ENCODE measurements at regions not wholly inside any gene's neighbourhood (a gene's known extent, or its start where the extent isn't known, plus 50 kb on each side); places are given as distances from the start of the nearest gene placed in this dataset.
"Not testable (repeated sequence)": the region's sequence is repeated elsewhere in the genome, so short reads cannot be mapped to it uniquely, and the experiment has no call there.

DNA sequence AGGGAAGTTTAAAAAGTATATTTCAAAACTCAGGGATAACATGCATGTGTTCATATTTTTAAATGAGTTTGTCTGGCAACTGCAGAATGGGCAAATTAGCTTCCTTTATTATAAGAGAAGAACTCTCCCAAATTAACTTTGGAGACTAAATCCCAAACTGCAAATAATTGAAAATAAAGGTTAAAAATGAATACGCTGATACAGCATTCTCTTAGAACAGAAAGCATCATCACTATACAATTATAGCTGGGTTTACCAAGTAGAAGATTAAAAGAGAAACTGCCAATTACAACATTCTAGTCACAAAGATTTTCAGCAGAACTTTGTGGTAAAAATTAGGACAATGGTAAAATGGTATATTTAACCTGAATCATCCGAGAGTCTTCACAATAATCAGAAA, 73.3 kb downstream of the OLFM4 start:
- no peak for DNase-seq (ENCODE audit: low read depth in 3 of 3, low spot score in 2 of 3)

DNA sequence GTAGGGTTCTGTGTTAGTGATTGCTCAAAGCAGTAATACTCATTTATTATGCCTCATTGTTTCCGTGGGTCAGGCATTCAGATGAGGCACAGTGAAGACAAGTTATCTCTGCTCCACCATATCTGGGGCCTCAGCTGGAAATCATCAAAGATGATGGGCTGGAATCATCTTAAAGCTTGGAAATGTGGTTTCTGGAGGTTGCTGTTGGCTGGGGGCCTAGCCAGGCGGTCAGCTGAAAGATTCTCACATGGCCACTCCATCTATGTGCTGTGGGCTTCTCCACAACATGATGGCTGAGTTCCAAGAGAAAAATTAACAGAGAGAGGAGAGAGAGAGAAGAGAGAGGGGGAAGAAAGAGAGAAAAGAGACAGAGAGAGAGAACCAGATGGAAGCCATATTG, 75.5 kb downstream of the OLFM4 start:
- DNase-seq (ENCODE audit: low read depth in 3 of 3, low spot score in 2 of 3), result no peak

DNA sequence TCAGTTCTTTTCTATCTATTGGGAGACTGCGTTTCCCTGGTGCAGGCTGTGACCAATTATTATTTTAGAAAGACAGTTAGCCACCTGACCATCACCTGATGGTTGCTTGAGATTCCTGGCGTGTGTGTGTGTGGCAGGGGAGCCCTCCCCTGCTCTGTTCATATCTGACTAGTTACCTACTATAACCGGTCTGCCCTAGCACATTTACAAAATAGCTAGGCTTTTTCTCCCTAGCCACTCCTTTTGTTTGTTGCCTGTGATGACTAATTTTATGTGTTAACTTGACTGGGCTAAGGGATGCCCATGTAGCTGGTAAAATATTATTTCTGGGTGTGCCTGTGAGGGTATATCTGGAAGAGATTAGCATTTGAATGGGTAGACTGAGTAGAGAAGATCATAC, 76.9 kb downstream of the OLFM4 start:
- DNase-seq (ENCODE audit: low read depth in 3 of 3, low spot score in 2 of 3), result no peak

DNA sequence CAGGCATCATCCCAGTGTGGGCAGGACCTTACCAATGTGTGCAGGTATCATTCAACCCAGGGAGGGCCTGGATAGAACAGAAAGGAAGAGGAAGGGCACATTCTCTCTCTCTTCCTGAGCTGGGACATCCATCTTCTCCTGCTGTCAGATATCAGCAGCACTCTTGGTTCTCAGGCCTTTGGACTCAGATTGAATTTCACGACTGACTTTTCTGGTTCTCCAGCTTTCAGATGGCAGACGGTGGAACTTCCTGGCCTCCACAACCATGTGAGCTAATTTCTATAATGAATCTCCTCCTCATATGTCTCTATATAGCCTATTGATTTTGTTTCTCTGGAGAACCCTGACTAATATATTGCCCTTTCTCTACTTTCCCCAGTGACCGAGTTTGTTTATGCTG, 77.3 kb downstream of the OLFM4 start:
- DNase-seq (ENCODE audit: low read depth in 3 of 3, low spot score in 2 of 3), result no peak

DNA sequence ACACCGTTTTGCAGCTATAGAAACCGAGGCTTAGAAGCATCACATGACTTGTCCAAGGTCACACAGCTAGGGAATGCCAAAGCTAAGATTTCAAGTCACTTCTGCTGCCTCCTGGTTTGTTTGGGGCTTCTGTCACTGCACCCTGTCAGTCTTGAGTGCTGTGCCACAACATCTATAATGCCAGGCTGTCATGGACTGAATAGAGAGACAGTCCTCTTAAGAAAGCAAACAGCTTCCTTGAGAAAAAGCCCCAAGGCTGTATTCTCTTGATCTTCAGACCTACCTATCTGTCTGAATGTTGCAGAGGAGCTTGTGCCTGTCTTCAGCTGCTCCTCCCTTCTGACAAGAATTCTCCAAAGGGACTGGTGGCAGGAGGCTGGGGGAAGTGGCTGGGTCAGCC, 81.6 kb downstream of the OLFM4 start:
- no peak for DNase-seq (ENCODE audit: low read depth in 3 of 3, low spot score in 2 of 3)

DNA sequence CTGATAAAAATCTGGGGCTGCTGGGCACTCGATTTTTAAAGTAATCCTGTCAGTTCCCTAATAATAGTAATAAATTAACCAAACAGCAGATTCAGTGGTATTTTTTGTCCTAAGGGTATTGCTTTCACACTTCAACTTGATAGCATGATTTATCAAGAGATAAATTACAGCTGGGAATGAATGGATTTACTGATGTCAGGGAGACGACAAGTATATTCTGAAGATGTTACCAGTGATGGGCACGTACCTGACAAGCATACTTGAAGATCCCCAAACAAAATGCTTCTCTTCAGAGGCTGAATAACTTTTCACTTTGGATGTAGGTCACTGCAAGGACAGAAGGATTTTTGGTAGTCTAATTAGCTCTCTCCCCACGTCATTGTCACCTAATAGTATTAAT, 82.0 kb downstream of the OLFM4 start:
- DNase-seq (ENCODE audit: low read depth in 3 of 3, low spot score in 2 of 3), result no peak

DNA sequence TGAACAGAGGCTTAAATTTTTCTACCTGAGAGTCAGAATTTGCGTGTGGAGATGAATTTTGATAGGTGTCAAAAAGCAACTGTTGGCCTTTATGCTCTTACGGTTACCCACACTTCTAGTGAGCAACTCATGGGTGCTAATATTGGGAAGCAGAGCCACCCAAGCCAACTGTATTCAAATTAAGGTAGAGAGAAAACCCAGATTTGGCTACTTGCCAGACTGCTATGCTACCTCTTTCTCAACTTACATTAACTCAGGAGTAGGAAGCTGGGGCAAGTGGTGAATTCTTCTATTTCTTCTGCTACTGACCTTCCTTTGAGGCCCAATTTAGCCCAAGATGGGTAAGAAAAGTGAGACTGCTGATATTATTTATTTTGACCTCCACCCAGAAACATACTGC, 83.9 kb downstream of the OLFM4 start:
- no peak for DNase-seq (ENCODE audit: low read depth in 3 of 3, low spot score in 2 of 3)

DNA sequence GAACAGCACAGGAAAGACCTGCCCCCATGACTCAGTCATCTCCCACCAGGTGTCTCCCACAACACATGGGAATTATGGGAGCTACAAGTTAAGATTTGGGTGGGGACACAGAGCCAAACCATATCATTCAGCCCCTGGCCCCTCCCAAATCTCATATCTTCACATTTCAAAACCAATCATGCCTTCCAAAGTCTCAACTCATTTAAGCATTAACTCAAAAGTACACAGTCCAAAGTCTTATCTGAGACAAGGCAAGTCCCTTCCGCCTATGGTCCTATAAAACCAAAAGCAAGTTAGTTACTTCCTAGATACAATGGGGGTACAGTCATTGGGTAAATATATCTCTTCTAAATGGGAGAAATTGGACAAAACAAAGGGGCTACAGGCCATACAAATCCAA, 88.4 kb downstream of the OLFM4 start:
- not testable (repeated sequence) for DNase-seq (ENCODE audit: low read depth in 3 of 3, low spot score in 2 of 3)

DNA sequence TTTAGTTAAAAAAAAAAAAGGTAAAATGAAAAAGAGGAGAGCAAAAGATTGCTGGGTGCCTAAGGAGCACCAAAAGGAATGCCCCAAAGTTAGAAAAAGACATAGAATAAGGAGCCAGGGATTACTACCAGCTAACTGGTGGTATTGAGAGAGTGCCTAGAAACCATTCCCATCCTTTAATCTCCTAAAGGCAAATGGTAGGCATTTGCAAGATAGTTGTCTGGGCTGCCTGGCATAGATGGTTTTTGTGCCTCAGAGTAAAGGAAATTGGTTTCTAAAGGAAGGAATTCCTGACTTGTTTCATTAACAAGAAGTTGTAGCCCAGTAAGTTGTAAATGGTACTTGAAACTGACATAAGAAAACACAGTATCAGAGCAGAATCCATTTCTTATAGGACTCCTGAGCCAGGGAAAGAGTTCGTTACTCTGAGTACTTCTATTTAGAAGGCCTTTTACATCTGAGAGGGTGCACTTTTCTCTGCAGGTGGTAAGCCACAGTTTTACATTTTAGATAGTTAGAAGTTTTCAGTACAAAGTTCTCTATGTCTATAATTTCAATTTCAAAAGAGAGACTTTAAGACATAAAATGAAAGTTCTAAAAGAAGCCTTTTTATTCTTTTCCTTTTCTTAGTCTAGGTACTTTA, 92.6 kb downstream of the OLFM4 start:
- no peak for DNase-seq (ENCODE audit: low read depth in 3 of 3, low spot score in 2 of 3)

DNA sequence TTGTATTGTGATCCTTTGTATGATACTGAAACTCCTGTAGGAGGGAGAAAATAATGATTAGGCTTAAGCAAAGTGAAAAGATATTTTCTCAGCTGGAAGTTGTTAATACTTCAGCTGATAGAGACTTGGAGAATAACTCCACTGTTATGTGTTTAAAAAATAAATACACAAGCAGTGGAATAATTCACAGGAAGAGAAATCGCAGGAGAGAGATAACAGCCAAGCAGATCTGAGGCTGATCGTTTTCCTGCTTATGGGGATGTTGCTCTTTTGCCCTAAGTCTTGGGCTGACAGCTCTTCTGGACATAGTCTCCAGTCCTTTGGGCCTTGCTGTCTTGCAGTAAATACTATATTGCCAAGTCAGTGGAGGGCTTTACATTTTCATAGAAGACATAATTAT, 93.3 kb downstream of the OLFM4 start:
- no peak for DNase-seq (ENCODE audit: low read depth in 3 of 3, low spot score in 2 of 3)

DNA sequence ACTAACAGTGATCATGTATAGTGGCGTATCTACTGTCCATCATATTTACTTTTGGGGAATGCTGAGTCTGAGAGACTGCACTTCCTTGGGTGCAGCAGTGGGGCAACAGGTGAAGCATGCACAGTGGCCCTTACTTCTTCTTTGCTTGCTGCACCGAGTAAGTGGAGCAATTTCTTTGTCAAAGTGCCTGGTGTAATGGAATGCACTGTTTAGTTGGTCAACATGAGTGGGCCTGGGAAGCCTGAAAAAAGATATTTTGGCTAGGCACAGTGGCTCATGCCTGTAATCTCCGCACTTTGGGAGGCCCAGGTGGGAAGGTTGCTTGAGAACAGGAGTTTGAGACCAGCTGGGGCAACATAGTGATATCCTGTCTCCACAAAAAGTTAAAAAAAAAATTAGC, 94.9 kb downstream of the OLFM4 start:
- no peak for DNase-seq (ENCODE audit: low read depth in 3 of 3, low spot score in 2 of 3)

DNA sequence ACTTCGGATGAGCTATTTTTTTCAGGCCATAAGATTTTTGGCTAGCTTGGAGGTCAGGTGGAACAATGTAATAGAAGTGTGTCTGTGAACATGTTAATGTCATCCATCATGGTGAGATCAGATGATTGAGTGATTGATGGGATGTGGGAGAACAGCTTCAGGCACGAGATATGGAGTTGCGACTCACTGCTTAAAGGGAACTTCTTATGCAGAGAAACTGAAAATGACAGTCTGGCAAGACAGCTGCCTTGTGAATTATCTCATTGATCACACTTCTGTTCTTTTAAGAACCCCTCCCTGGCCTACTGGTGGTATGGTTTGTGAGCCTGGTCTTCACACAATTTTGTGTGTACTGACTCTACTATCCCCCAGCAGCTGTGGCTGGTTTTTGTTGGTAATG, 96.0 kb downstream of the OLFM4 start:
- no peak for DNase-seq (ENCODE audit: low read depth in 3 of 3, low spot score in 2 of 3)

DNA sequence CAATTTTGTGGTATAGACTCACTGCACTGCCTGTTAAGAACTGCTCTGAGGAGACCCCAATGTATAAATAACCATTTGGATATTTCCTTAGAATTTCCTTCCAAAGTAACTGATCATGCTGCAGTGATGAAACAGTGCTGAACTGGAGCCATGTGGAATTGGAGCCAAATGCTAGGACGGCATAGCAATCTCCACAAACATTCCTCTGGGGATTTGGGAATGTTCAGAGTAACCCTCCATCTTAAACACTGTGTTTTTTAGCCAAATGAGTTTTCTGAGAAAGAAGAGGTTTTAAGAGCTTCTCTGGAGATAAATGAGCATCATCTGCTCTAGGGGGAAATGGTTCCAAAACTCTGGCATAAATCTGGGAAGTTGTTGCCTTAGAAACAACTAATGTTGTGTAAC, 98.2 kb downstream of the OLFM4 start:
- DNase-seq (ENCODE audit: low read depth in 3 of 3, low spot score in 2 of 3), result no peak

DNA sequence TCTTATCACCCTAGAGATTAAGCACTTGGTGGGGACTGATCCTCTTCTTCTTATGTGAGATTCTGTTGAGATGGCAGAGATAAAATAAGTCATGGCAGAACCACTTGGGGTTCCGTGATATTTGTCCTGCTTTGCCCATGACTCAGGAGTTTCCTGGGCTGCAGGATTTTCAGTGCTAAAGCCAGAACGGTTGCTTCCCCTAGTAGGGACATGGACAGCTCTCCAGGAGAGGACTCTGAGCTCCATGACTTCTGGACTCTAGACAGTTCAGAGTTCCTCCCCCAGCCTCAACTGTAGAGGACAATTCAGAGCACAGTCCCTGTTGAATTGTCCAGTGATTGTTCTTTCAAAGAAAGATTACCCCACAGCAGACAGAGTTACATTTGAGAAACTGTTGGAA, 98.8 kb downstream of the OLFM4 start:
- DNase-seq (ENCODE audit: low read depth in 3 of 3, low spot score in 2 of 3), result no peak

DNA sequence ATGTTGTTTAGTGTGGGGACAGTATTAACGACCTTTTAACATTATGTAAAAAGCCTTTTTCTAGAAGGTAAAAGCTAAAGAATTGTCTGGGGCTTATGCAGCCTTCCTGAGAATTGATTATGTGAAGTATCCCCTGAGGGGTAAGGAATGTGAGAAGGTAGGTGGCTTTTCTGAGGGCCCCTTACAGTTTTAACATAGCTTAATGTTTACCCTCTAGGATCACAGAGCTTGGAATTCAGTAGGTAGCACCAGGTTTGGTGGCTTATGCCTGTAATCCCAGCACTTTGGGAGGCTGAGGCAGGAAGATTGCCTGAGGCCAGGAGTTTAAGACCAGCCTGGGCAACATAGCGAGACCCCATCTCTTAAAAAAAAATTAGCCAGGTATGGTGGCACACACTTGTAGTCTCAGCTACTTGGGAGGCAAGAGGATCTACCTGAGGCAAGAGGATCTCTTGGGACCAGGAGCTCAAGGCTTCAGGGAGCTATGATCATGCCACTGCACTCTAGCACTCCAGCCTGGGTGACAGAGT, 101.3 kb downstream of the OLFM4 start:
- no peak for DNase-seq (ENCODE audit: low read depth in 3 of 3, low spot score in 2 of 3)

DNA sequence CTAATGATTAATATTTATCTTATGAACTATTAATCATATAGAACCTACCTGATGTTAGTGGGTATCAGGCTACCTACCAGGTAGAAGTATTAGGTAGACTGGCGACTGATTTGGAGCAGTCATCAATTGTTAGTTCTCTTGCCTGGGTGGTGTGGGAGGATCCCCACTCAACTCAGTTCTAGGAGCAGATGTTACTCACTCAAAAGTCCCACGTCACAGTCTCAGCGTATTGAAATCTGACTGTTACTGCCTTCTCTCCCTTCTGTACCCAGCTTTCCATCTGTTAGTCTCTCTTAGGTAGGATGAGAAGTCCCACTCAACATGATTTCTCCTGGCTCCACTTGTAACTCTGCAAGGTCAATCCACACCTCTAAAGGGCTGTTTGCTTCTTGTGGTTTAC, 102.7 kb downstream of the OLFM4 start:
- no peak for DNase-seq (ENCODE audit: low read depth in 3 of 3, low spot score in 2 of 3)

DNA sequence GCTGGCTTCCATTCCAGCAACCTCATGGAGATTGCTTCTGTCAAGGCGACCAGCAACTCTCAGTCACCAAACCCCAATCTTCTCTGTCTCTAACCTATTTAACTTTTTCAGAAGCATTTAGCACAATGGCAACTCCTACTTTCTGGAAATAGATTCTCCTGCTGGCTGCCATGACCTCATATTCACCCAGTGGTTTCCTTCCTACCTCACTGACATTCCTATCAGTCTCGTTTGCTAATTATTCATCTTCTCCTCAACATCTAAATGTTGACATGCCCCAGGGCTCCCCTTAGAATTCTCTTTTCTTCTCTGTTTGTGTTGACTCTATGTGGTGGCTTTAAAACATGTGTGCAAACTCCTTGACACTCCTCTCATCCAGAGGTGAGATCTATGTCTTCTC, 106.7 kb downstream of the OLFM4 start:
- no peak for DNase-seq (ENCODE audit: low read depth in 3 of 3, low spot score in 2 of 3)

DNA sequence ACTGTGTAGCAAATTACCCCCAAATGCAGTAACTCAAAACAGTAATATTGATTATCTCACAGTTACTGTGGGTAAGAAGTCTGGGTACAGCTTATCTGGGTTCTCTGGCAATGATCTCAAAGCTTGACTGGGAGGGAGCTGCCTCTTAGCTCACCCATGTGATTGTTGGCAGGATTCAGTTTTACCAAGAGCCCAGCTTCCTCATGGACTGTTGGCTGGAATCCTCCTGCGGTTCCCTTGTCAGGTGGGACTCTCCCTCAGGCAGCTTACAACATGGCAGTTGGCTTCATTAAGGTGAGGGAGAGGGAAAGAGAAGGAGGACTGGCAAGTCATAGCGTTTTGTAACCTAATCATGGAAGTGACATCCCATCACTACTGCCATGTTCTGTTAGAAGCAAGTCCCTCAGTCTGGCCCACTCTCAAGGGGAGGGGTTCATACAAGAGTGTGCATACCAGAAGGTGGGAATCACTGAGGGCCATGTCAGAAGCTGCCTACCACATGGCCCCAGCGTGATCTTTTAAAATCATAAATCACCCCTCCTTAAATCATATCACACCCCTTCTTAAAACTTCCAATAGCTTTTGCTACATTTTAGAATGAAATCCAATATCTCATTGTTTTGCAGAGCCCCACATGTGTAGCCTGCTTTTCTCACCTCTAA, 108.1 kb downstream of the OLFM4 start:
- DNase-seq (ENCODE audit: low read depth in 3 of 3, low spot score in 2 of 3), result no peak

DNA sequence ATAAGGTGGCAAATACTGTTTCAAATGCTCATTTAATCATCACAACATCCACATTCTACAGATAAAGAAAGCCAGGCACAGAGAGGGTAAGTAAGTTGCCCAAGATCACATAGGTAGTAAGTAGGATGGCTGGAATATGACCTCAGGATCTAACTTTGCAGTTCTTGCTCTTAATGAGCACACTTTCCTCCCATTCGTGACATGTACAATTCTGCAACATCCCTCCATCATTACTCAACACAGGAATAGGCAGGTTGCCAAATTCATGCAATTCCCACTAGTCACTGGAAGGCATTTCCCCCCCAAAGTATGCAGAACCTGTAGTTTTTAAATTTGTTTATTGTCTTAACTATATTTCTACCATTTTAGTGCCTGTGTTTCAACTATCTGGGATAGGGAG, 109.2 kb downstream of the OLFM4 start:
- DNase-seq (ENCODE audit: low read depth in 3 of 3, low spot score in 2 of 3), result no peak

DNA sequence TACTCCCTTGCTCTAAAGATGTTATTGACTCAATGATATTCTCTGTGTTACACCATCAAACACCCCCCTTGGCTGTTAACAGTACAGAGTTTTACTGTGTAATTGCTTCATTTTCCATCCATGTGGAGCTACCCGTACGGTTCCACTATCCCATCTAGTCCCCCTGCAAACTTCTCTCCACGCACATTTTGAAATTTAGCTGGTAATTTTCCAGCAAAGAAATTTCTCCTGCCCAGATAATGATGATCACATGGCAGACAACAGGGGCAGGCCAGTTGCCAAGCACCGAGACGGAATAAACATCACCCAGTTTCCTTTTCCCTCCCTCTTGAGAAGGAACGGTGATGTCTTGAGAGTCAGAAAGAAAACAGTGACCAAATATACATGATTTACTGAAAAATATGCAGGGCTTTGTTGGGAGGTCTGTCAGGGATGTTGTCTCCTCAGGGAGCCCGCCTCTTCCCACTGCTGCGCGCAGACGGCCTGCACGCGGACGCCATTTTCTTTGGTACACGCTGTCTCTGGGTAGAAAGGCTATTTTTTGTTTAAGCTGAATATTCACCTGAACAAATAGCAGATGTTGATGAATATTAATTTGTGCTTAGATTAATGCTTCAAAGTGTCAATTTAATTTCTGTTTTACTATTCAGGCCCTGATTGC, 109.9 kb downstream of the OLFM4 start:
- no peak for DNase-seq (ENCODE audit: low read depth in 3 of 3, low spot score in 2 of 3)

DNA sequence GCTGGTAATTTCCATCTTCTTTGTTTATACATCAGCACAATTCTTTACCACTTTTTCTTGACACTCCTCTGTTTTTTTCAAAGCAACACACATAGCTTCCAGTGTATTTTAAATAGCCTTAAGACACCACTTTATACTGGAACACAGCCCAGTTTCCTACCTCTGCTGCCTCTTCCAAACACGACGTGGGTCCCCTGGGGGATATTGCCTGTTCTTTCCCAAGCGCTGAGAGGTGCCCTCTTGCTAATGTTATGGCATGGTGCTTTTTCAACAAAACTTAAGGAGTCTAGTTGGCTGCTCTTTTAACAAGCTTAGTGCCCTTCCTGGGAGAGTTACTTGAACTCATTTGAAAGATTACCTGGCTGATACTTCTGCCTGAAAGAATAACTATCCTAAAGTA, 112.7 kb downstream of the OLFM4 start:
- DNase-seq (ENCODE audit: low read depth in 3 of 3, low spot score in 2 of 3), result no peak

DNA sequence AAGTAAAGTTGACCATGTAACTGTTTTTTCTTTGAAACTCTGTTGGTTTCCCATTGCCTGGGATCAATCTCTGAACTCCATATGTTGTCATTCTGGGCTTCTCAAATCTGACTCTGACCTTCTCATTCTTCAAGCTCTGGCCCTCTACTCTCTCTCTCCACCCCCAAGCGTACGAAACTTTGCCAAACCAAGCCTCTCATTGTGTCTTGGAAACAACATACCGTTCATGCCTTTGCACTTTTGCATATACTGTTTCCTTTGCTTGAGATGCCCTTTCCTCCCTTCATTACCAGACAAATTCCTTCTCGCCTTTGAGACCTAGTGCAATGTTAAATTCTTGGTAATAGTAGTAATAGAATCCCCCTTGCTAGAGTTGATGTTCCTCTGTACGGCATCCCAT, 113.7 kb downstream of the OLFM4 start:
- no peak for DNase-seq (ENCODE audit: low read depth in 3 of 3, low spot score in 2 of 3)
